ENCODE measurements at regions not wholly inside any gene's neighbourhood (a gene's known extent, or its start where the extent isn't known, plus 50 kb on each side); places are given as distances from the start of the nearest gene placed in this dataset.

DNA sequence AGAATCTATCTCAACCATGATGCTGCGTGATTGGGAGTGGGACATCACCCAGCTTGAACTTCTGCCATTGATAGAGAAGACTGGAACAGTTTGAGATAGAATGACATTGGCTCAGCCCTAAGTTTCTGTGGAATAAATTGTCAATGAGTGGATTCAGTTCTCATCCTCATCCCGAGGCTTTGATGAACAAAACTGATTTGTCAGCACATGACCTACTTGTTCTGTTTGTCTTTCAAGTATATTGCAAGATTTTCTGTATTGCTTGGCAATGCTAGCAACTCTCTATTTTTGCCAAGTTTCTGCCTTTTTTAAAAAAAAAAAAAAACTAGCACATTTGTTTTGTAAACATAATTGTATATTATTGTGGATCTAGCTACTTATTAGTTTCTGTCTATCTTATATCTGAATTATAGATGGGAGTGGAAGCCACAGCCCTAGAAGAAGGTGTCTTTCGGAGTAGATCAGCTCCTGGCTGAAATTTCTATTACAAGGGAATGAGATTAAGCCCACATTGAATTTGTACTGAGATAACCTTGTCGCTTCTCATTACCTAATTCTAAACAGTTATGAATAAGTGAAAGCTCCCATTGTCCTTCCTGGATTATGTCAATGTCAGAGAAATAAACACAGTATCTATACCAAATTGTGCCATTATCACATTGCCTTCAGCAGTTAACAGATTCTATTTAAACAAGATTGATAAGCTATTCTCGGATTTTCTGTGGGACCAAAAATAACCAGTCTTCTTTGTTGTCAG, 166.1 kb downstream of the TNFSF13B start:
- DNase-seq (ENCODE audit: low read depth in 3 of 3), result no peak

DNA sequence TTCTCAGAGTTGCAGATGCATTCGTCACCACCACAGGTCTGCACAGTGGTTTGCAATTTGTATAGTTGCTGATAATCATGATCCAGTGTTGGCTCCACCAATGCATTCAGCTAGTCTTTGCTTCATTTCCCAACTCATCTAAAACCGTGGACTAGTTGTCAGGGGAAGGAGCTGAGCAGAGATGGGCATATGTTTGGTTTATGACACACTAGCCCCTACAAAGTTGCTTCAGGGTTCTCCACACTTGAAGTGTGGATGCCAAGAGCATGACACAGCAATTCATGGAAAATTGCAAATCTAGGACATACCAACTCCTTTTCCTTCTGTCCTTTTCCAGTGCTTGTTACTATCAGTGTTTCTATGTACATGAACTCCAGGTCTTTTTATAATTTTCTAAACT, 168.0 kb downstream of the TNFSF13B start:
- no peak for DNase-seq (ENCODE audit: low read depth in 3 of 3)

DNA sequence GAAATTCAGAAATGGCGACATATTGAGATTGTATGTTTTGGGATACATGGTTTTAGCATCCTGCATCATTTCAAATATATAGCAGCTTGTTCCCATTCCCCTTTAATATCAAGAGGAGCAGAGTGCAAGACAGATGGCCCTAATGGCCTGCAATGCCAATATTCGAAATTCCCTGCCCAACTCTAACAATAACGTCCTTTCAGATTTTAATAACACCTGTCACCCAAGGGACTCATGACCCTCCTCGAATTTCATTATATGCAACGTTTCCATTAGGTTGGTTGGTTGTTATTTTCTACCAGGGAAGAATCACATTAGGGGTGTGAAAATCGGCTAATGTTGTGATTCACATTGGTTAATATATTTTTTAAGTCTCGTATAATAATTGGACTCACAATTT, 170.0 kb downstream of the TNFSF13B start:
- no peak for DNase-seq (ENCODE audit: low read depth in 3 of 3)

DNA sequence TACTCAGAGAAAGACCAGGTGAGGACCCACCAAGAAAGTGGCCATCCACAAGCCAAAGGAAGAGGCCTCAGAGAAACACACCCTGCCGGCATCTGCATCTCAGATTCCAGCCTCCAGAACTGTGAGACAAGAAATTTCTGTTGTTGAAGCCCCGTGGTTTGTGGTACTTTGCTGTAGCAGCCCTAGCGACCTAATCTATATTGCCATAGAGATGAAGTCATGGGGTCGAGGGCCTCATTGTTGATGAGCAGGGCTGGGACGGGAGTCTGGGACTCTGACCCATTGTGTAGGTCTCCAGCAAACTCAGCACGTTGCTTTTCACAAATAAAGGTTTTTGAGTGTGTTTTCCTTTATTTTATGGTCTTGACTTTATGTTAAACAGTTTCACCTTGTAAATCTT, 174.9 kb downstream of the TNFSF13B start:
- DNase-seq (ENCODE audit: low read depth in 3 of 3), result no peak

DNA sequence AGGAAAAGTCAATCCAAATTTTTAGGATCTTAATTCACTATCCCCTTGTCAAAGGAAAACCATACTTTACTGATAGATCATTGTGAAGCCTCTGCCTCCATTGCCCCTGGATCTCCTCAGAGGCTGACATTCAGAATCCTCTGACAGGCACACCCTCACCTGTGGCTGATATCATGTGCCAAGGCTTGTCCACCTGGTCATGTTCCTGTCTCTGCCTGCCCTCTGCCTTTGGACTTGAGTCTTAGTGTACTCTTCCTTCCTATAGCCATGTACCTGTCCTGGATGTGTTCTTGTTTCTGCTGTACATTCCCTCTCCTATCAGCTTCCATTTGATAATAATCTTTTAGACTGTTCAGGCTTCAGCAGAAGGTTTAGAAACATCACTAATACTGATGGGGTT, 179.4 kb downstream of the TNFSF13B start:
- no peak for DNase-seq (ENCODE audit: low read depth in 3 of 3)

DNA sequence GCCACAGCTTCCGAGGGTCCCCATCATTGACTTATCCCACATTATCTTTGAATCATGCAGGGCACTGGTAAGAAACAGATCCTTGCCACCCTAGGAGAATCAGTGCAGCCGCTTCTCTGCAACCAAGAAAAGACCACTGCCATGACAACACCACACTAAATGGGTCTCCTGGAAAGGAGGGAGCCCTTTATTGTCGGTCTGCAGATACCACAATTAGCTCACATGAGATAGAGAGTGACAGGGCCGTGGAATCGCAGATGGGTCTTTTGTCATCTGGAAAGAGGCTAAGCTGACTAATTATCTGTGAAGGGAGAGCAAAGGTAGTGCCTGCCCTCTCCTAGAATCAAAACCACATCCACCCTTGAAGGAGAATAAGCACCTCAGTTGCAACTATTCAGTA, 178.3 kb upstream of the MYO16 start:
- DNase-seq (ENCODE audit: low read depth in 3 of 3), result no peak

DNA sequence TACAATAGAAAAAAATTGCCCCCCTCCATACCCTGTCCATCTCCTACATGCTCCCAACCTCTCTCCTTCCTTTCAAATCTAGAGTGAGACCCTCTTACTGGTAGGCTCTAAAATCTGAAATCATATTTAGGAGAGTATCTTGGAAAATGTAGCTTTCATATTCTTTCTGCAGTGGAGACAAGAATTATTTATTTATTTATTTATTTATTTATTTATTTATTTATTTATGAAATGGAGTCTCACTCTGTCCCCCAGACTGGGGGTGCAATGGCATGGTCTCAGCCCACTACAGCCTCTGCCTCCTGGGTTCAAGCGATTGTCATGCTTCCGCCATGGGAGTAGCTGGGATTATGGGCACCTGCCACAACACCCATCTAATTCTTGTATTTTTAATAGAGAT, 174.1 kb upstream of the MYO16 start:
- no peak for DNase-seq (ENCODE audit: low read depth in 3 of 3)

DNA sequence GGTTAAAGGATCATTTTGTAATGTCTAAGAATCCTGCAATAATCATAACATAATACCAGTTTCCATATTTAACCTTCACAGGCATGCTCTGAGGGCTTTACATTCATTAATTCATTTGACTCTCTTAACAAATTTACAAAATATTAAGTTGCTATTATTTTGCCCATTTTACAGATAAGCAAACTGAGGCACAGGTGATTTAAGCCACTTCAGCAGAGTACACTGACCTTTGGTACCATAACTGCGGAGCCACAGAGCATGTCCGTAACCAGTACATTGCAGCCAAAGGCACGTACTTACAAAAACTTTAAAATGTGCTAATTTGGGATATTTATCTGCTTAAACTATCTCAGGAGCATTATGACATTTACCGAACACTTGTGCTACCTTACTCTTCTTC, 169.4 kb upstream of the MYO16 start:
- DNase-seq (ENCODE audit: low read depth in 3 of 3), result no peak

DNA sequence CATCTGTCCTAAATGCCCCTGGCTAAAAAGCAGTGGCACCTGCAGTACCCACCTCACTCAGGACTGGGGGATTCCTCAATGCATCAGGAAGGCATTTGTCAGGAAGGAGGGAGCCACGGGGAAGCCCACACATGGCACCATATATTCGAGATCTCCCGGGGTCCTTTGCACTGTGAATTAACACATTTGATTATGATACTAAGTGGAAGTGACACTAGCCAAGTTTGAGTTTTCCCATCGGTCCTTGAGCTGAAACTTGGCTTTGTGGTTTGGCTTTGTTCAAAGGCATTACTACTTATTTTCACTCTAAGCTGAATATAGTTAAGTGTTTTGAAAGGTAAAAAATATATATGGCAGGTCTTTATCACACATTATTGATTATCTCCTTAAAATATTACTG, 168.7 kb upstream of the MYO16 start:
- DNase-seq (ENCODE audit: low read depth in 3 of 3), result no peak

DNA sequence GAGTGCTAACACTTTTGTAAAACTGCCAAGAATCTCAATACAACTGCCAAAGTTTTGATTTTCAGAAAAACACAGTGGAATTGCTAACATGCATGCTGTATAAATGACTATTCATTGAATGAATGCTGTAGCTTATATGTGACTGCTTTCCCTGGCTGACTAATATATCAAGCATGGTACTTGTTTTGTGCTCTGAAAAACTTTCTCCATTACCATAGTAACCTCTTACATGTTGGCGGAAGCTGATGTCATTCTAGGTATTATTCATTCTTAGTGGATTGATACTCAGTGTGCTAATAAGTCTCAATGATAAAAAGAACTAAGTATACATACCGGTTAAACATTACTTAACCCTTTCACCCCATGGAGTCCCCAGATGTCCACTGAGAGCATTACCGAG, 166.1 kb upstream of the MYO16 start:
- no peak for DNase-seq (ENCODE audit: low read depth in 3 of 3)

DNA sequence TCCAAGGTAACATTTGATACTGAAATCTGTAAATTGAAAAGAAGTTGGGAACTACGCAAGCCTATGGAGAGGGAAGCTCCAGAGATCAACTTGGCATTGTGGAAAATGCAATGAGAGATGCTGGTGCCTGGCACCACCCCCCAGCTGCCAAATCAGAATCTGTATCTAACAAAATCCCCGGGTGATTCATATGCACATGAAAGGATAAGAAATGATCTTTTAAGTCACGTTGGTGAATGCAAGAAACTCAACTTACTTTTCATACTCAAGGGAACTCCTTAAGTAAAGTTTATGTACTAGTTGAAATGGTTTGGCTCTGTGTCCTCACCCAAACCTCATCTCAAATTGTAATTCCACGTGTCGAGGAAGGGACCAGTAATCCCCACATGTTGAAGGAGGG, 158.5 kb upstream of the MYO16 start:
- no peak for DNase-seq (ENCODE audit: low read depth in 3 of 3)

DNA sequence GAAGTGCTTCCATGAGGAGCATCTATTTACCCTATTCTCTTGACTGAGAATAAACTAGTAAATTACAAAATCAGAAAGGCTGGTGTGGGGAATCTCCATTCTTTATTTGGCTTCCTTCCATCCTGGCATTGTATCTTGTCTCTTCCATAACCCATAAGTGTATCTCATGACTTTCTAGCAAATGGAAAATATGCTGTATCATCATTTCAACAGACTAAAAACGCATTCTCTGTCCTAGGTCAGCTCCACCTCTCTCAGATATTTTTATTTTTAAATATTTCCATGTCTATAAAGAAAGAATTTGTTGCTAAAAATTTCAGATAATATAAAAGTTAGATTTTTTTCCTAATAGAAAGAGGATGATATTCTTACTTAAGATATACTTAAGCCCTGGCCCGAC, 154.2 kb upstream of the MYO16 start:
- DNase-seq (ENCODE audit: low read depth in 3 of 3), result no peak

DNA sequence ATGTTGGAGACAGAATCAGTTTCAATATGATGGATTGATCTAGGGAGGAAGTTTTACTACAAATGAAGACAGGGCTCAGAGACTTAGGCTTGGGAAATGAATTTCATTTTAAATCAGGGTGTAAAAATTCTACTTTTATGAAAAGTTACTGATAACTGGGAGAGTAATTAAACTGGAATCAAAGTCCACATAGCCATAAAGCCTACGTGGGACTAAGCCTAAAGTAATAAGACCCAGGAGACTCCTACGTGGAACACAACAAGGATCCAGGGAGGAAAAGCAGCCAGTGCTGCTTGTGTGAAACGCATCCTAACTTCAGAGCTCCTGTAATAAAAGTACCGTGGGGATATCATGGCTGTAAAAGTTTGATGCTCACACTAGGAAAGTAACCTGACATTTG, 152.0 kb upstream of the MYO16 start:
- no peak for DNase-seq (ENCODE audit: low read depth in 3 of 3)

DNA sequence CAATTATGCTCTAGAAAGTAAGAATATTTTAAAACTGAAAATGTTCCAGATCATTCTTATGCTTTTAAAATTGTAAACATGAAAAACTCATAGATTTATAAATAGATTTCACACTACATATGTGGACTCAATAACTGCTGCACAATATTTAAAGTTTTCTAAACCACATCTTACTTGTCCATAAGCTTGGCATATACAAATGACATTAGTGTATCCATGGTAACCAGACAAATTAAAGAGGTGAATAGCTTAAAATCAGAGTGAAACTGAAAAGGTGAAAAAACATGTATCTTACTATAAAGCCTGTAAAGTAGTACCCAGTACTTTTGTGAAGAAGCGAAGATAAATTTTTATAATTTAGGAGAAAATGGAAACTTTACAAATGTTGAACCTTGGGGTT, 151.2 kb upstream of the MYO16 start:
- no peak for DNase-seq (ENCODE audit: low read depth in 3 of 3)

DNA sequence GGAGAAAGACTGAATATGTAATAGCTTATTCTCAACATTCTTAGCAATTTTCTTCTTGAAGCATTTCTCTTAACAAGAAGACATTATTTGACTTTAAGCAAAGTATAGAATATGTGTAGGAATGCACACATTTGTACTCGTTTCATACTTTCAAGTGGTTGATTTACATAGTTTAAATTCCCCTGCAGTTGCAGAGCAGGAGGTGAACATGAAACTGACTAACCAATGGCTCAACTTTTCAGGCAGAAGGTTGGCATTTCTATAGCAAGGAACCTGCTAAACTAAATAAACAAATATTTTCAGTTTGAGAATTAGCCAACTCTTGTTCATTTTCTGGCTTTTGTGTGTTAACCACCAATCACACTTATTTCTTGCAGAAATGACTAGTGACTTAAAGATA, 145.4 kb upstream of the MYO16 start:
- DNase-seq (ENCODE audit: low read depth in 3 of 3), result no peak

DNA sequence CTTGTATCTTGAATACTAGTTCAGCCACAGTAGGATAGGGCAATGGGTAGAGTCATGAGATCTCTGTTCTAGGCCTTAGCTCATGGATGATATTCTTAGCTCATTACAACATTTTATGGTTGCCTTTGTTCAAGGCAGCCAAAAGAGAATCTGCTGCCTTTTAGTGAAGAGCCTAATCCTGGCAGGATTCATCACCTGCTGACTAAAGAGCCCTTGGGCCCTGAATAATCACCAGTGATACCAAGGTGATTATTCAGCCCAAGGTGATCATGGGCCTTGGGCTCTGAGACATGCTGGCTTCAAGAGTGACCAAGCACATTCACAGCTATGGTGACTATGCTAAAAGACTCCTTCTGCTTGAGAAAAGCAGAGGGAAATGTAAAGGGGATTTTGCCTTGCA, 143.3 kb upstream of the MYO16 start:
- no peak for DNase-seq (ENCODE audit: low read depth in 3 of 3)

DNA sequence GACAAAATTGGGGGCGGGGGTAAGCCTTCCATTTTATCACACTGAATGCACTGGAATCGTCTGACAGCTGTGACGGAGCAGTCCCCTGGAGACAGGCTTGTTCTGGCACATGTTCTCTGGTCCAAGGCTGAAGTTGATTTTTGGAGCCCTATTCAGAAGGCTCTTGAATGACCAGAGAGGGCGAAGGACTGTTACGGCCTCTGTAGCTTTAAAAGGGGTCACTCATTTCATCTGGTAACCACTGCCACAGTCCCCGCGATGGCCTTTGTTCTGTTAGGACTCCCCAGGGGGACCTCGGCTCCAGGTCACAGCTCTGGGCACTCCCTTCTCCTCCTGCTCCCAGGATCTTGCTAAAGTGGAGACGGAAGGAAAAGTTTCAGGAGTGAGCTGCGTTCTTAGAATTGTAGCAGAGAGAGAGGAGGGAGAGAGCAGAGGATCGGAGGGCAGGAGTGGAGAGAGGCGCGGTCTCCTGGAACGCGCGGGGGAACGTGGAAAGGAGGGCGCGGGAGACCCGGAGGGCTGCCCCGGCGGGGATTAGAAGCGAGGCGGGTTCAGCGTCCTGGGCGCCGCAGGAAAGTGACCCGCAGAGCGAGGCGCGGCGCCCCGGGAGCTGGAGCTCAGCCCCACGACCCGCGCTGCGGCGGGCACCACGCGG, 134.3 kb upstream of the MYO16 start:
- DNase-seq (ENCODE audit: low read depth in 3 of 3), result no peak

DNA sequence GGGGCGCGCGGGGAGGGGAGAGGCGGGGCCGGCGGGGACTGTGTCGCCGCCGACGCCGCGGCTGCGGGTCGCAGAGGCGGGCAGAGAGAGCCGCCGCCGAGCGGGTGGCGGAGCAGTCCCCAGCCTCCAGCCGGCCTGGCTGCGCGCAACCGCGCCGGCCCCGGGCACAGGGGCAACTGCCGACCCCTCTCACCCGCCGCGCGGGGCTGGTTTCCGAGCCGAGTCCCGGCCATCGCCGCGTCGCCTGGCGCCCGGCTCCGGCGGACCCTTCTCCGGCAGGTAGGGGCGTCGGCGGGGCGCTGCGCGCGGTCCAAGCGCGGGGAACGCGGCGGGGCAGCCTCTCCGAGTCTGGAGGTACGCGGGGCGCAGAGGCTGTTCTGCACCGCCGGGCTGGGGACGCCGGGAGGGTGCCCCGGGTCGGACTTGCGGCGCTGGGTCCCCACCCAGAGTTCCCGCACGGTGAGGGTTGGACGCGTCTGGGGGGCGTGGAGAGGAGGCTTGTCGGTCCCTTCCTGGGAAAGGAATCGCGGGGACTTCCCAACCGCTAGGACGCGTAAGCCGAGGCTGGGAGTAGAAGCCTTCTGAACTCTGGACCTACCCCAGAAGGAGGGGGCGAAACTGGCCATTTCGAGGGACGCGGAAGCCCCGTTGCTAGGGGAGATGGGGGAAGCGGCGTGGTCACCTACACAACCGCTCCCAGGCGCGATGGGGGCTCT, 133.6 kb upstream of the MYO16 start:
- DNase-seq (ENCODE audit: low read depth in 3 of 3), result no peak

DNA sequence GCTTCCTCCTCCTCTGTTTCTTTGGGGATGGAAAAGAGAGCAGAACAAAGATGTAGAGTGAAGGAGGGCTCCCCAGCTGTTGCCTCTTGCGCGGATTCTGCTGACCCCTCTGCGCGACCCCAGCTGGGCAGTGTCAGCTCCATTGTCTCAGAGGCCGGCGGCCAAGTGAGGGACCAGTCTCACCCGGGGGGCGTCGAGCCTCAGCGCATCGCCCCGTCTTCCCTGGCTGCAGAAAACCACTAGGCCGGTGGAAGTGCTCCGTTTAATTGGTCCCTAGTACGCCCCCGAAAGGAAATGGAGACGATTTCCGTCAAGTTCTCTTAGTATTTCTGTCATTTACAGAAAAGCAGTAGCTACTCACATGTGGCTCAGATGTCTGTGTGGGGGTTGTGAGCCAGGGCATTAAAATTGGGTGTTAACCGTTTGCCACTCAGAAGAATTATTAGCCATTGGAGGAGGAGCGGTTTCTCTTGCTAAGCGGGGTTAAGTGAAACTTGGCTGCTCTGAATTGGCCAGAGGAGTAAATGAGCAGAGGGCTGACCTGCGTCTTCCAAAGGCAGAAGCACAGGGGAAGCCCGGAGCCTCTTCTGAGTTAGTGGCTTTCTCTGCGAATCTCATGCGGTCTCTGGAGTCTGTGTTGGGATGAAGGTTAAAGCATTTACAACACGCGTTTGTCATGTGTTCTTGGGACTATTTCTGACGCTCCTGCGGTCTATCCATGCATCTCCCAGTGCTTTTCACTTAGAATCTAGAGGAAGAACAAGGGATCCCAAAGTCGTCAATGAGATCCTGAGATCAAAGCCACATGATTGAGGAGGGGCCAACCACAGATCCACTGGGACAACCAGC, 132.8 kb upstream of the MYO16 start:
- no peak for DNase-seq (ENCODE audit: low read depth in 3 of 3)

DNA sequence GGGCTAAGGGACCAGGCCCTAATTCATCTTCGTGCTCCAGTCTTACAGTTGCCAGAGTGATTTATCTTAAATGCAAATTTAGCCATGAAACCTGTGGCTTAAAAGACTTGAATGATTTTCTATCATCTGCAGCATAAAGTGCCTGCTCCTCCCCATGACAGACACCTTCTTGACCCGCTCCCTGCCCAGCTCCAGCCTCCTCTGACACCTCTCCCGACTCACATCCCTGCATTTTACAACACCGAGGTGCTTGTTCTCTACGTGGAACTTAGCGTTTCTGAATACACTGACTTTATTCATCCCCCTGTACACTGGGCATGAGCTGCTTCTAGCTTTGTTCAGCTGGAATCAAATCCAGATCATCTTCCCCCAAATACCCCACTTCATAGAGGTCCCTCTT, 128.7 kb upstream of the MYO16 start:
- no peak for DNase-seq (ENCODE audit: low read depth in 3 of 3)

DNA sequence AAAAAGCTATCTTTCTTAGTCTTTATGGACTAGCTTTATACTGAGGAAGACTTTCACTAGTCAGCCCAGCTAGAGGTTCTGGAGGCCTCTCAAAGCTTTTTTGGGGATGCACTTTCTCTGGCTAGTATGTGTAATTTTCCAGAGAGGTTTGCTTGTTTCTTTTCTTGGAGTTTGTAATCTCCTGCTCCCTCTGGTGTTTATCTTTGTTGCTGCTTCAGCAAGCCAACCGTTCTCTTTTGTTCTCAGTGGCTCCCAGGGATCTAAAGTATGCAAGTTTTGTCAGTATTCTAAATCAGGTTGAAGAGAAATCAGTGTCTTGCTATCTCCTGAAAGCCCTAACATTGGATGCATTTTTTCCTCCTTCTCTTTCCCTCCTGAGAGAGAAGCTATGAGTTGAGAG, 121.1 kb upstream of the MYO16 start:
- no peak for DNase-seq (ENCODE audit: low read depth in 3 of 3)

DNA sequence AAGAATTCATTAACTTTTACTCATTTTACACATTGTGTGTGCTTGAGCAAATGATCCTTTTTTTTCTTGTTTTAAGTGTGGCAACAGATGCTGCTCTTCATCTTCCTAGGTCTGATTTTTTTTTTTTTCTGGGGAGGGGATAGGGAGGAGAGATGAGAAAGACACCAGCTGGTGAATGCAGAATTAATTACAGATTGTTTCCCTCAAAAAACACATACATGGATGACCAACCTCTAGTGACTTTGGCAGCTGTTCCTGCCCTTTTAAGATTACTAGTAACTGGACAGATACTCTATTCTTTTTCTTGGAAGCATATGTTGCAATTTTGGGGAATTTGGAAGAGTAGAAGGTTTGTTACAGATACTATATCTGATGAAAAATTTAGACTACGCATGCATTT, 103.6 kb upstream of the MYO16 start:
- DNase-seq (ENCODE audit: low read depth in 3 of 3), result no peak
